Fibroblast of mammary gland (primary cell): ENCODE measurements at regions not wholly inside any gene's neighbourhood (a gene's known extent, or its start where the extent isn't known, plus 50 kb on each side); places are given as distances from the start of the nearest gene placed in this dataset.

Experiments used
- DNase-seq: peaks from one replicate; pipeline ENCODE4 v3.0.0-alpha.2; 2010; ENCODE audit warnings: low read depth
- H3K4me3 ChIP-seq: 2 replicates; pipeline ENCODE4 v1.5.1; 2011; ENCODE audit warnings: low read depth, mild to moderate bottlenecking, low read length, moderate library complexity; ENCODE audit not compliant: control insufficient read depth
- TF ChIP-seq, protein P1 (sequence below): conservative IDR thresholded peaks from 2 replicates; pipeline ENCODE4 v1.5.1; 2011; ENCODE audit warnings: low read depth, low read length, inconsistent platforms; ENCODE audit not compliant: control insufficient read depth, insufficient read depth

DNA sequence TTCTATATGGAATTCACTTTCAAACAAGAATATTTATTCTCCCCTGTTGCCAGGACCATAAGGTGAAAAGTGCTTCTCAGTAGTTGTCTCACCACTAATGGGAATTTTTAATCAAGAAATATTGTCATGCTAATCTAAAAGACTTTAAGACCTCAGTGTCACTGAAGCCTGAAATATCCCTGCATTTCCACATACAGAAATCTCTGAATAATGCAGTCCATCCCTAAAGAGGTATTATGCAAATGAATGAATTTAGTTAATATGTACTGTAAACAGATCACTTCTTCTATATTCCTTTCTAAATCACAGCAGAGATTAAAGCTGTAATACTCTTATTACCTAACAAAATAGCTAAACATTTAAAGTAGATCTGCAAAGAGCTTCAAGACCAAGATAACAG, 531.1 kb upstream of the CDH6 start:
- TF ChIP-seq, protein P1, sequence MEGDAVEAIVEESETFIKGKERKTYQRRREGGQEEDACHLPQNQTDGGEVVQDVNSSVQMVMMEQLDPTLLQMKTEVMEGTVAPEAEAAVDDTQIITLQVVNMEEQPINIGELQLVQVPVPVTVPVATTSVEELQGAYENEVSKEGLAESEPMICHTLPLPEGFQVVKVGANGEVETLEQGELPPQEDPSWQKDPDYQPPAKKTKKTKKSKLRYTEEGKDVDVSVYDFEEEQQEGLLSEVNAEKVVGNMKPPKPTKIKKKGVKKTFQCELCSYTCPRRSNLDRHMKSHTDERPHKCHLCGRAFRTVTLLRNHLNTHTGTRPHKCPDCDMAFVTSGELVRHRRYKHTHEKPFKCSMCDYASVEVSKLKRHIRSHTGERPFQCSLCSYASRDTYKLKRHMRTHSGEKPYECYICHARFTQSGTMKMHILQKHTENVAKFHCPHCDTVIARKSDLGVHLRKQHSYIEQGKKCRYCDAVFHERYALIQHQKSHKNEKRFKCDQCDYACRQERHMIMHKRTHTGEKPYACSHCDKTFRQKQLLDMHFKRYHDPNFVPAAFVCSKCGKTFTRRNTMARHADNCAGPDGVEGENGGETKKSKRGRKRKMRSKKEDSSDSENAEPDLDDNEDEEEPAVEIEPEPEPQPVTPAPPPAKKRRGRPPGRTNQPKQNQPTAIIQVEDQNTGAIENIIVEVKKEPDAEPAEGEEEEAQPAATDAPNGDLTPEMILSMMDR, result no peak
- no peak overlapping the region for H3K4me3 ChIP-seq
- no peak for DNase-seq

DNA sequence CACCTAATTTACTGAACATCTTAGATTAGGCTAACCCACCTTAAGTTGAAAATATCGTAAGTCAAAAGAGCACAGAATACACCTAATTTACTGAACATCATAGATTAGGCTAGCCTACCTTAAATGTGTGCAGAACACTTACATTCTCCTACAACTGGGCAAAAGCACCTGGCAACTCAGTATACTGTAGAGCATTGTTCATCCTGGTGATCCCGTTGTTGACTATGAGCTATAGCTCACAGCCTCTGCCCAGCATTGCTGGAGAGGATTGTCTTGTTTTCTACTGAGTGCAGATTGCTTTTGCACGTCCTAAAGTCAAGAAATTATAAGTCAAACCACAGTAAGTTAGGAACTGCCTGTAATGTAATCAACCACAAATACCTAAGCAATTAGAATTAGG, 531.8 kb upstream of the CDH6 start:
- H3K4me3 ChIP-seq, result no peak overlapping the region
- TF ChIP-seq, protein P1, result no peak
- DNase-seq, result no peak

DNA sequence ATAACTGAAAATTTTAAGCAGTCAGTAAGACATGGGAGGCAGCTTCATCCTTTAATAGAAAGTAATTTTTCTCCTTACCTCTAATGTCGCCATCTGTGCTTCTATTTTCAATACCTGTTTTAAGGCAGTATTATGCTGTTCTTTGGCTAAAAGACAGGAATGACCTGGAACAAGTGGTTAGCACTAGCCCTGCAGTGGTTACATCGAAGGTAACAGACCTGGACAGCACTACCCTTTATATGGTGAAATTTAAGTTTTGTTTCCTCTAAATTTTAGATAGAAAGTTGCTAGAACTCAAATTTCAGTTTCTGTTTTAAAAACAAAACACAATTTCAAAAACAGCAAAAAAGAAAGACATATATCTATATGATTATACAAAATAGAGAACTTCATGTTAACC, 534.1 kb upstream of the CDH6 start:
- H3K4me3 ChIP-seq, result no peak overlapping the region
- no peak for DNase-seq
- TF ChIP-seq, protein P1, result no peak

DNA sequence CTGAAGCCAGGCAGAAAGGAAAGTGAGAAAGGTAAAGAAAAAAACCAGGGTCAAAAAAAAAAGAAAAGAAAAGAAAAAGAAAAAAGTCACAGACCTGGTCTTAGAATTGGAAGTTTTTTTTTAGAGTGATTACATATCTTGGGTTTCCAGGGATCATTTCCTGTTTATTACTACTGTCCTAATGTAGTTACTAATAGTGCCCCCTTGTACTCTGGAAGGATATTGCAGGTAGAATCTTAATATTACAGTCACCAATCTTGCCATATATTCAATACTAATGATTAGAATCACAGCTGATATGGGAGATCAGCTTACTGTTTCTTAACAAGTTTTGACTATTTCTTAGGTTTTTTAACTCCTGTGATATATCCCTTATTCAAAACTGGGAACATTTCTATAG, 543.2 kb upstream of the CDH6 start:
- TF ChIP-seq, protein P1, result no peak
- no peak for DNase-seq
- no peak overlapping the region for H3K4me3 ChIP-seq

DNA sequence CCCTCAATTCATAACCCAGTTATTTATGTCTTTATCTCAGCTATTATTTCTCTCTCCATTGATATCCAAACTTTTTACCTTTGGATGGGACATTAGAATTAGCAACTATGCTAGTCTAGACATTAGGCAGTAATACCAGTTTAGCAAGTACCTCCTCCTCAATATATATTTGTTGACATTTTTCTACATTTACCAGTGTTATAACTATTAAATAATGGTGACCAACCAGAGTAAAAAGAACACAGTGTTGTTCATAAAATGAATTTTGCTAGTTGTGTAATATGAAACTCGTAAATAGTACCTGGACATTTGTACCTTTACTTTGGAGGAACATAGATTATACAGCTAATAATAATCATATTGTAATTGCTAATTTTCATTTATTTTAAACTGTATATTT, 554.6 kb upstream of the CDH6 start:
- no peak for DNase-seq
- no peak overlapping the region for H3K4me3 ChIP-seq
- TF ChIP-seq, protein P1, result no peak

DNA sequence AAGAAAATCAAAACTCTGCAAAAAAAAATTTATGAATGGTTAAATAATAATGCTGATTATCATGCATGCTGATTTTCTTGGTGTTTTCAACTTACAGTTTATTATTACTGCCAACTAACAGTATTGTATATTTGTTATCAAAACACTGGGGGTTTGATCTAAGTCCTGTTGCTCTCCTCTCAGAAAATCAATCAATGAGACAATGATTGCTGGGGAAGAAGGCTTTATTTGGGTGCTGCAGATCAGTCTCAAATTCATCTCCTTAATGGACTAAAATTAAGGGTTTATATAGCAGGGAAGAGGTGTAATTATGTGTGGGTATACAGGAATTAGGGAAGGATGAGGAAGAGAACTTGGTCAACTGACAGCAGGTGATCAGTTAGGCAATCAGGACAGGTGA, 565.5 kb upstream of the CDH6 start:
- H3K4me3 ChIP-seq, result no peak overlapping the region
- no peak for DNase-seq
- TF ChIP-seq, protein P1, result no peak

DNA sequence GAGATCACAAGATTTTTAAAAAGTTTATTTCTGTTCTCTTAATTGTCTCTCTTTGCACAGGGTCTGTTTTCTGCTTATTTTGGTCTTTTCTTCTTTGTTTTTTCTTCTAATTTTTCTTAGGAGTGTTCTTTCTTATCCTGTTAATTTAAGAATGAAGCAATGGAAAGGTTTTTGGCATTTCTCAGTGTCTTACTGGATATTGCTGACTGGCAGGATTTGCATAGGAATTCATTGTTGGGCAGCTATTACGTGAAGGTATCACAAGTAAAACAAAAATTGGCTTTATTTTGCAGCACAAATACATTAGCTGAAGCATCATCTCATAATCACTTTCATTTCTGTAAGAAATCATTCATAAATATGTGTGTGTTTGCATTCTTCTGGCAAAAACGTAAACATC, 566.9 kb upstream of the CDH6 start:
- H3K4me3 ChIP-seq, result no peak overlapping the region
- TF ChIP-seq, protein P1, result no peak
- DNase-seq, result no peak
